ENCODE measurements at regions not wholly inside any gene's neighbourhood (a gene's known extent, or its start where the extent isn't known, plus 50 kb on each side); places are given as distances from the start of the nearest gene placed in this dataset.

DNA sequence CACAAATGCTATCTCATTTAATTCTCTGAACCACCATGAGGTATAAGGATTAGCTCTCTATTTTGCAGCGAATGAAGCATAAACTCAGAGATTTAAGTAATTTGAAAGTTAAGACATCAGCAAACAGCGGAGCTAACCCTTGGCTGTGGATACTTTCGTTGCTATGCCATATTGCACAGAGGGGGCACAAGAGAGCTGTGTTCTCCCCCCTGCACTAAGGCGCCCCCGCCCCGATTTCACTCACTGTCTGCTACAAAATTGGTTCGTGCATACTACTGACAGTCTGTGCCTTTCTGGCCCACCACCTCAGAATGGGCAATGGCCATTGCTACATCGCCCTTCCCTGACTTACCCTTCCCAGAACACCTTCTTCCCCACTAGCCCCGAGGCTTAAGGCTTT lies 105.7 kb upstream of the OBI1 start:
- TF ChIP-seq, protein P1, sequence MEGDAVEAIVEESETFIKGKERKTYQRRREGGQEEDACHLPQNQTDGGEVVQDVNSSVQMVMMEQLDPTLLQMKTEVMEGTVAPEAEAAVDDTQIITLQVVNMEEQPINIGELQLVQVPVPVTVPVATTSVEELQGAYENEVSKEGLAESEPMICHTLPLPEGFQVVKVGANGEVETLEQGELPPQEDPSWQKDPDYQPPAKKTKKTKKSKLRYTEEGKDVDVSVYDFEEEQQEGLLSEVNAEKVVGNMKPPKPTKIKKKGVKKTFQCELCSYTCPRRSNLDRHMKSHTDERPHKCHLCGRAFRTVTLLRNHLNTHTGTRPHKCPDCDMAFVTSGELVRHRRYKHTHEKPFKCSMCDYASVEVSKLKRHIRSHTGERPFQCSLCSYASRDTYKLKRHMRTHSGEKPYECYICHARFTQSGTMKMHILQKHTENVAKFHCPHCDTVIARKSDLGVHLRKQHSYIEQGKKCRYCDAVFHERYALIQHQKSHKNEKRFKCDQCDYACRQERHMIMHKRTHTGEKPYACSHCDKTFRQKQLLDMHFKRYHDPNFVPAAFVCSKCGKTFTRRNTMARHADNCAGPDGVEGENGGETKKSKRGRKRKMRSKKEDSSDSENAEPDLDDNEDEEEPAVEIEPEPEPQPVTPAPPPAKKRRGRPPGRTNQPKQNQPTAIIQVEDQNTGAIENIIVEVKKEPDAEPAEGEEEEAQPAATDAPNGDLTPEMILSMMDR (IDR thresholded peaks at IDR 0.05) = no peak
- no peak for TF ChIP-seq EZH2 (IDR thresholded peaks at IDR 0.05; ENCODE audit: borderline replicate concordance, insufficient read depth, low read depth, low read length, poor library complexity, severe bottlenecking)
